Middle frontal gyrus (tissue), 1 donor: ENCODE measurements at regions not wholly inside any gene's neighbourhood (a gene's known extent, or its start where the extent isn't known, plus 50 kb on each side); places are given as distances from the start of the nearest gene placed in this dataset.
"Not testable (repeated sequence)": the region's sequence is repeated elsewhere in the genome, so short reads cannot be mapped to it uniquely, and the experiment has no call there.

ENCODE experiments used
- DNase-seq: peaks from one replicate; pipeline ENCODE4 v3.0.0-alpha.2; 2015; ENCODE audit warnings: low spot score; ENCODE audit errors: extremely low spot score

DNA sequence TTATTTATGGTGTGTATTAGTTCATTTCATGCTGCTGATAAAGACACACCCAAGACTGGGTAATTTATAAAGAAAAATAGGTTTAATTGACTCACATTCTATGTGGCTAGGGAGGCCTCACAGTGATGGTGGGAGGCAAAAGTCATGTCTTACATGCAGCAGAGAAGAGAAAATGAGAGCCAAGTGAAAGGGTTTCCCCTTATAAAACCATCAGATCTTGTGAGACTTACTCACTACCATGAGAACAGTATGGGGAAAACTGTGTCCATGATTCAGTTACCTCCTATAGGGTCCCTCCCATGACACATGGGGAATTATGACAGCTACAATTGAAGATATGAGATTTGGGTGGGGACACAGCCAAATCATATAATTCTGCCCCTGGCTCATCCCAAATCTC is 150.0 kb upstream of the AHI1 start:
- no peak for DNase-seq

DNA sequence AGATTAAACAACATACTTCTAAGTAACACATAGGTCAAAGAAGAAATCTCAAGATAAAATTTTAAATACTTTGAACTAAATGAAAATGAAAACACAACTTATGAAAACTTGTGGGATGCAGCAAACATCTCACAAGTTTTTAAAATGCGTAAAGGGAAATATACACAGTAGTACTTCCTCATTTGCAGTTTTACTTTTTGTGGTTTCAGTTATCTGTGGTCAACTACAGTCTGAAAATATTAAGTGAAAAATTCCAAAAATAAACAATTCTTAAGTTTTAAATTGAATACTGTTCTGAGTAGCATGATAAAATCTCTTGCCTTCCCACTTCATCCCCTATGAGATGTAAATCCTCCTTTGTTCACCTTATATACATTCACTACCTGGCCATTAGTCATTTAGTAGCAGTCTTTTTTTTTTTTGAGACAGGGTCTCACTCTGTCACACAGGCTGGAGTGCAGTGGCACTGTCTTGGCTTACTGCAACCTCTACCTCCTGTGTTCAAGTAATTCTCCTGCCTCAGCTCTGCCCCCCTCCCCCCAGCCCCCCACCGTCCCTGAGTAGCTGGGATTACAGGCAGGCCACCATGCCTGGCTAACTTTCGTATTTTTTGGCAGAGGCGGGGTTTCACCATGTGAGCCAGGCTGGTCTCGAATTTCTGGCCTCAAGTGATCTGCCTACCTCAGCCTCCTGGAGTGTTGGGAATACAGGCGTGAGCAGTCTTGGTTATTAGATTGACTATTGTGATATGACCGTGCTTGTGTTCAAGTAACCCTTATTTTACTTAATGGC is 154.6 kb upstream of the AHI1 start:
- DNase-seq, result no peak

DNA sequence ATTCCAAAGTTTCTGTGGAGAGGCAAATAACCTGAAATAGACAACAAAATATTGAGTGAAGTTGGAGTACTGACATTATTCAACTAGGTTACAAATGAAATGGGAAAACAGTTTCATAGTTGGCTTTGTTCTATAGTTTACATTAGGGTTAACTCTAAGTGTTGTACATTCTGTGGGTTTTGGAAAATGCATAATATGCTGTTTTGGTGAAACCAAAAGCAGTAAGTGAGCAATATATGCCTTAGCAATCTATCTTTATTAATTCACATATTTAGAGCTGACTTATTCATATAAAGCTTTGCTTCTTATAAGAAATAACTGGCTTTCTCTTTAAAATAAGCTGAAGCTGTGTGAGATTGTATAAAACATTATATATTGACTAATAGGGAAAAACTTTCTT is 157.5 kb upstream of the AHI1 start:
- DNase-seq, result no peak

DNA sequence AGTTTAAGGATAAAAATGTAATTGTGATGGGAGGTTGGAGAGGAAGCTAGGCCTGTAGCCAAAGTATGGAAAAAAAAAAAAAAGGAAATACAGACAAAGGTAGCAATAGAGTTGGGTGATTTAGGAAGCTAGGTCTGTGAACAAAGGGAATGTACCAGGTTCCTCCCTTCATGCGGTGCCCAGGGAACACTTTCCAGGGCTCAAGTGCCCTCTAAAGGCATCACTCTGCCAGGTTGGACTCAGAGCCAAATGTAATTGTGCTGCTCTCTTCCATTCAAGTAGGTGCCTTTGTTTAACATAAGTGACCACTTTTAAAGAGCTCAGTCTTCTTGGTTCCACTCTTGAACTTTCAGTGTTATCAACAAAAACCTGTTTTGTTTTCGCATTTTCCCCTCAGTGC is 159.7 kb upstream of the AHI1 start:
- DNase-seq, result no peak

DNA sequence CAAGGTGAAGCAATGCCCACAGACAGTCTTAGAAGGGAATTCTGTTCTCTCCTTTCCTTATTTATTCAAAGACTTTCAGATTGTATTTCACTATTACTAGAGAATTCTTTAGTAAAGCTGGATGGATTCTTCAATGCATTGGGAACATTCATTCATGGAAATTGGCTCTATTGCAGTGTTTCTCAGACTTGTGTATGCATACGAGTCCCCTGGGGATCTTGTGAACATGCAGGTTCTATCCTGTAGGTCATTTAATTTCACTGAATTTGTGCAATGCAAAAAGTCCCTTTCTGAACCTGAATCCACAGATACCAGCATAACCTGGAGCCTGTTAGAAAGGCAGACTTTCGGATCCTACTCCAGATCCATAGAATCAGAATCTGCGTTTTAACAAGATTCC is 160.9 kb upstream of the AHI1 start:
- no peak for DNase-seq

DNA sequence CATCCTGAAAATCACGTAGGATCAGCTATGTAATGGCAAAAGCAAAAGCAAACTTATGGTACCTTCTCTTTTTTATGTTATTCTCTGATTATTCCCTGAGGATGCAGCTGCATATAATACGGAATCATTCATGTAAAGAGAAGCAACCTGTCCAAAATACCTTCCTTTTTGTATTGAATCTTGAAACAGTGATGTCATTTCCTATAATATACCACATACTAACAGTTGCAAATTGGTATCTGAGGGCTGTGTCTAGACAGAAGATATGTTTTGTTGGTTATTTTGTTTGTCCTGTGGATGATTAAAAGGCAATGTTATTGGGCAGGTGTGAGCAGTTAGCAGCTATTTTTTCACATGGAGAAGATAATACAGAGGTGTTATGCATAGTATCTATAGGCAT is 161.4 kb upstream of the AHI1 start:
- DNase-seq, result no peak

DNA sequence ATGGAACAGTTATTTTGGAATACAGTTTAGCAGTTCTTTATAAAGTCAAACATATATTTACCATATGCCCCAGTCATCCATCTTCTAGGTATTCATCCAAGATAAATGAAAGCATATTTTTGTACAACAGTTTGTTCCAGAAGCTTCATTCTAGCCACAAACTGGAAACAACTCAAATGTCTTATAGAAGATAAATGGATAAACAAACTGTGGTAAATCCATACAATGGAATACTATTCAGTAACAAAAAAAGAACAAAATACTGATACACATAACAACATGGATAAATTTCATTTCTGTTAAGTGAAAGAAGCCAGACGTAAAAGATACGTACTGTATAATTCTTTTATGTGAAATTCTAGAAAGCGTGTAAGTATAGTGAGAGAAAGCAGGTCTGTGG is 167.0 kb upstream of the AHI1 start:
- no peak for DNase-seq

DNA sequence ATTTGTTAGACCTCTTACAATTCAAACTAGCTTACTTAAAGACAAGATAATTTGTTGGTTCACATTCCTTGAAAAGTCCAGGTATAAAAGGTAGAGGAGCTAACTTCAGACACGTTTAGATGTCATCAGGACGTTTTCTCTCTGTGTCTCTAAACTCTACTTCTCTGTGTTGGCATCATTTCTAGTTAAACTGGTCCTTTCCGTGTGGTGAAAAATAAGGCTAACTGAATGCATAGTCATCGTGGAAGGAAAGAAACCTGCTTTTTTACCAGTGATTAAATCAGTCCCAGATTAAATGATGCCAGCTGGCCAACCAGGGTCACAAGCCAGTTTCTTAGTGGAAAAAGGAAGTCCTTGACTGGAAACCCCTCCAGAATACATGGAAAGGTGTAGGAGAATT is 168.4 kb upstream of the AHI1 start:
- DNase-seq, result no peak

DNA sequence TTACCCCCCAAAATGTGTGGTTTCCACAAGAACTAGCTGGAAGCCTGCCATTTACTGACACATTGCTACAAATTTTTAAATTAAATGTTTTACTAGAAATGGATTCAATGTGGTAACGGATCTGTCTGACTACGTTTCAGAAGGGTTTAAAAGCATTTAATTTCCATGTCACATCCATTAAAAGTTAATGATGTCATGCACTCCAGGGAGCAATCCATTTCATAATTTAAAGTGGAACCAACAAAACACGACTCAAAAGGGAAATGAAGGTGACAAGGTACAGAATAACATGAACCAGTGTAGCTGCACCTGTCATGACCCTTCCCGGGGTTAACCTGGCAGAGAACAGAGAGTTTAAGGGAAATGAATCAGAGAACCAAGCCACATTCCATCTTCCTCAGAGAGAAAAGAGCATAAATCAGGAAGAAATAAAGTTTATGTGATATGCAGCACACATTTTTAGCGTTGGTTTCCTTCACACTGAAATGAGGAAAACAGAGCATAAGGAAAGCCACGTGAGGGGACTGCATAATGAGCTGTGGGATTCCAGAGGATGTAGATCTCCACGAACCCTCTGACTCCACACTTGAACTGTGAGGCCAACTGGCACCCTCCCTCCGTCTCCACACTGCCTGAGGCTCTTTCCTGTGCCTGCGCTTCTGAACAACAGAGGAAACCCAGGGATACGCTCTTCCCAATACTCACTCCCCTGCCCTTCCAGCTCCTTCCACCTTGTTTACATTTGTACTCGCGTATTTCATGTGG is 170.3 kb upstream of the AHI1 start:
- DNase-seq, result no peak

DNA sequence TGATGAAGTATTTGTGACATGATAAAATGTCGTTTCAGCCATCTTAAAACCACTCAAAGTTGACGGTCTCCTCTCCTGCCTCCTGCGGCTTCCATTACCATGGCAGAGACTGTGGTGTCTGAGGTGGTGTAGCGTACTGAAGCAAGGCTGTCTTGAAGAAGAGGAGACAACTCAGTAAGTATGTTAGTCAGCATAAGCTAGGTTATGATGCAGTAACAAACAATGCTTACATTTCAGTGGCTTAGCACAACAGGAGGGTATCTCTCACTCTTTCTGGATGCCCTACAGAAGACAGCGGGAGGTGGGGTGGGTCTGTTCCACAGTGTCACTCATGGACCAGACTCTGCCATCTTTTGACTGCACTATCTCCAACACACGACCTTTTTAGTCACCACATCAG is 174.7 kb upstream of the AHI1 start:
- no peak for DNase-seq

DNA sequence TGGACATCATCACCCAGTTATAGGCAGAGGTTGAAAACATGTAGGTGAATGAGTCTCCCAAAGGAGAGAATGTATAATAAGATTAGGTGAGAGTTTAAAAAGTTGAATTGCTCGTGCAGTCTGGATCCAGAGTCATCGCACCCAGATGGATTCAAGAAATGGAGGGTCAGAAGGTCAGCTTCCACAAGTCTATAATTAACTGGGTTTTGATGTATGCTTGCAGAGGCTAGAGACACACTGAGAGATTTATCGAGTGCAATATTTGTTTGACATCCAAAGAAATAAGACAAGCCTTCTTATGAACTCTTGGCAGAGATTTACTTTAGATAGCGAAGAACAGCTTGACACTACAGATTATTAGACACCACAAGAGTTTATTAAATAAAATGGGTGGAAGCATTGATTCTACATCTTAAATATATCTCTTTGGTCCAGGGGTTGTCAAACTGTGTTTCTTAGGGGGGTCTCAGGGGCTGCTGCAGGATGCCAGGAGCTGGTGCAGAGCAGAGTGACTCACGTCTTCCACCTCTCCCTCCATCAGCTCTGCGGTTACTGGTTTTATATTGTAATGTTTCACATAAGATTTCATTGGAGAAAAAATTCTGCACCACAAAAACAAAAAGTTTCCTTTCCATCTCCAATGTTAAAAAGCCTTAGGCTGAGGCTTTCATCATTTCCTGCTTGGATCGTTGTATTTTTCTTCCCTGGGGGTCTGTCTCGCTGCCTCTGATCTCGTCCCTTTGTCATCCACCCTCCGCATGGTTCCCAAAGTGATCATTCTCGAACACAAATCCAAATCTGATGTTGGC is 176.2 kb upstream of the AHI1 start:
- no peak for DNase-seq

DNA sequence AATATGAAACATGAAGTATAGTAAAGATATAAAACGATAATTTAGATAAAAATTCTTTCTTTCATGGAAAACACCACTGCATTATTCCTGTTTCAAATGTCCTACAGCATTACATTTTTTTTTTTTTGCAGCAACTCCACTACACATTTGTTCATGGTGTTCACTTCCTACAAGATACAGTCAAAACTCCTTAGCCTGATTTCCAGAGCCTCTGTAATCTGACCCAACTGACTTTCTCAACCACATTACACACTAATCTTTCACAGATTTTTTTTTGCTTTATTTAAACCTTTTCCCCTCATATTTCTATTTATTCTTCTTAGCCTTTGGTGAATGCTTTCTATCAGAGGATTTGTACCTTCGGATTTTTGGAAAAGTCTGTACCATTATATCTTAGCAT is 176.5 kb upstream of the PDE7B start:
- no peak for DNase-seq

DNA sequence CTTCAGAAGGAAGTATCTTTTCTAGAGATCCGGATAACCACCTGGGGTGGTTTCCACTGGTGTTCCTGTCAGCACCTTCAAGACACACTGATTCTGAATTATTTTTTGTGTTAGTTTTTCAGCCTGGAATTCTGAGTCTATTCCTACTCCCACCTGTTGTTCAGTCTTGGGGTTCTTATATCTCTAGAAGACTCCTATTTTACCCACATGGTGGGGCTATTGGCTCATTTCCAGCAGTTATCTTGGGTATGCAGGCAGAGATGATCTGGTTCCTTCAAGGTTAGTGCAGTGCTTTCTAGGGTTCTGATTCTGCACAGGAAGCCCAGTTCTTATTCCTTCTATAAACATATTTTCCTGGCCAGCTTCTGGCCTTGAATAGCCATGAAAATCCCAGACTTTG is 175.6 kb upstream of the PDE7B start:
- DNase-seq, result no peak

DNA sequence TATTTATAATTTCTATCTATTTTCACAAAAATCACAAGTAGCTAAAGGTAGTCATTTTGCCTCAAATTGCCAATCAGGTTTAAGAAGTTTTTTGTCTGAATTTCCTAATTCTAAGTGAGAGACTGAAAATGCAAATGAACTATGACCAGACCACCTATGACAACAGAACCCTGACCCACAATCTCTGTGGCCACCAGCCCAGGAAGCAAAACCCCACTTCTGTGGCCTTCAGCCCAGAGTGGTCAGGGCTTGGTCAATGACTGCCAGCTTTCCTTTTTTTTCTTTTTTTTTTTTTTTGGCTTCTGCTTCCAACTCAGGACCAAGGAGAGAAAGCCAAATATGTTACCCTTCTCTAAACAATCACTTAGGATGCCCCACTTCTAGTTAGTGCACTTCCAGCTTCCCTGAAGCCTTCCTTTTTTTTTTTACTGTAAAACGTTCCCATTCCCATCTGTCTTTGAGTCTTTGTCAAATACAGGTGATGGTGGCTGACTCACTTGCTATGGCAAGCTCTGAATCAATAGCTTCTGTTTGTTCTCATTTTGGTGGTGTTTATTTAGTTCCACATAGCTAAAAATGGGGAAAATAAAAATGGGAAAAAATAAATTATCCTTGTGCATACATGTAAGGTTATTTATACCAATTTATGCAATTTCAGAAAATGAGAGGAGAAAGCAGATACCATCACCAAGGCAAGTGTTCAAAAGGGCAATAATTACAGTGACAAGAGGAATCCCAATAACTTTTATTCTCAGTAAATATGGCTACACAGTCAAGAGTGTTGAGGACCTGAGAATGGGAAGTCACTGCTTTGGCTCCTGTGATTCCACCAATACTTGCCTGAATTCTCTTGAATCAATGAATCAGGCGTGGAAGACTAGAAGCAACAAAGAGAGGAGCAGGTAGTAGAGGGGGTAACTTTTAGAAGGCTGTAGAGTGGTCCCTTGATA is 170.3 kb upstream of the PDE7B start:
- no peak for DNase-seq

DNA sequence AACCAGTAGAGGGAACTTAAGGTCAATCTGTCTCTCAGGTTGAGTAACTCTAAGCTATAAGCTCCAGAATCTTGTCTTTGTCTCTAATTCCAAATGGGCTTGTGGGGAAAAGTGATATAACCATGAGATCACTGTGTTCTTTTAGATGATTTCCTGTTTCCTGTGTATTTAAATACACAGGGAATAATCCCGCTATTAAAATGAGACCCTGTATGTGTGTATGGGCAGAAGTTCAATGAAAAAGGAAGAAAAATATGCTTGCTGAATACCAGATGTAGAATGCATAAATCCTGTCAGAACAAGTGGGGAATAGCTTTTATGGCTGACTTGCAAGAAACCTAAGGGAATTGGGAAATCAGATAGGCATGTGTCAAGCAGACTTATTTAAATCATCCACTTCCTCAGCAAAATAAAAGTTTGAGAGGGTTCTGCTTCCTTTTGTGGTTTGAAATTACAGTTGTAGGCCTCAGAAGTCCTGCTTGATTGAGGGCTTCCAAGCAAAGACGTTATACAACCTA is 164.7 kb upstream of the PDE7B start:
- DNase-seq, result no peak

DNA sequence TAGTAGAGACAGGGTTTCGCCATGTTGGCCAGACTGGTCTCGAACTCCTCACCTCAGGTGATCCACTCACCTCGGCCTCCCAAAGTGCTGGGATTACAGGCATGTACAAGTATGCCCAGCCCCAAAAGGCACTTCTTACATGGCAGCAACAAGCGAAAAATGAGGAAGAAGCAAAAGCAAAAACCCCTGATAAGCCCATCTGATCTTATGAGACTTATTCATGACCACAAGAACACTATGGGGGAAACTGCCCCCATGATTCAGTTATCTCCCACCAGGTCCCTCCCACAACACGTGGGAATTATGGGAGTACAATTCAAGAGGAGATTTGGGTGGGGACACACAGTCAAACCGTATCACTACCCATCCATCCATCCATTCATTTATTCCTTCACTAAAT is 163.0 kb upstream of the PDE7B start:
- DNase-seq, result not testable (repeated sequence)

DNA sequence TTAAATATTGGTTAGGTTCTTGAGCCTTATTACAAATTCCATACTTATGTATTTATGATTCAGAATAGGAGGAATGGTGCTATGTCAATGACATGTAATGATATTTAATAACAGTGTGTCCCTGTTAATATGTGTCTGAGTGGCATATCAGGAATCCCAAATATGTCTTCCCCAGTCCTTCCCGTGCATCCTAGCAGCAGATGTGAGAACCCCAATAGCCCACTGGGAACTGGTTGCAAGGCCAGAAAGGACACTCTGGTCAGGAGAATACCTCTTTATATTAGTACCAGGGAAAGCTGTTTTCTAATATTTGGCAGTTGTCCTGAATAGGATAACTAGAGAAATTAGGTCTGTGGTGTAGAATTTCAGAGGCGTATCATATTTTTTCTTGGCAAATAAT is 159.1 kb upstream of the PDE7B start:
- no peak for DNase-seq

DNA sequence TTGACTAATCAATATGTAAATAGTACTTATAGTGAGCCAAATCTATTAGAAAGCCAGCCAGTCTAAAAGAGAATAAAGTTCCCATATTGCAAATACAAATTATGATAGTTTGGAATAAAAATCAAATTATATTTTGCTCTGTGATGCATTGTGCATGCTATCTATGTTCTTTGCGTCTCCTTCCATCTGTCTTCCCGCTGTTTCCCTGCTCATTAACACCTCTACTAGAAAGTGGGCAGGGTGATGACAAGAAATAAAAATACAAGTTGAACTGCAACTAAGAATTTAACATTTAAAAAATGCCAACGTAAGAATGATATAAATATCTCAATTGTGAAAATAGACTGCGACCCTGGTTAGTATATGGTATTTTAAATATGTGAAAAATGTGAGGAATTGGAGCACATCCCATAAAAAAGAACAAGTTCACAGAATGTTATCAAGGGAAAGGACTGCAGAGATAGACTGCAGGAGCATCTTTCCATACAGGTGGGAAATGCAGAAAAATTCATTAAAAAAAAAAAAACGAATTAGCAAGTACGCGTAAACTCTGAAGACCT is 157.6 kb upstream of the PDE7B start:
- DNase-seq, result no peak

DNA sequence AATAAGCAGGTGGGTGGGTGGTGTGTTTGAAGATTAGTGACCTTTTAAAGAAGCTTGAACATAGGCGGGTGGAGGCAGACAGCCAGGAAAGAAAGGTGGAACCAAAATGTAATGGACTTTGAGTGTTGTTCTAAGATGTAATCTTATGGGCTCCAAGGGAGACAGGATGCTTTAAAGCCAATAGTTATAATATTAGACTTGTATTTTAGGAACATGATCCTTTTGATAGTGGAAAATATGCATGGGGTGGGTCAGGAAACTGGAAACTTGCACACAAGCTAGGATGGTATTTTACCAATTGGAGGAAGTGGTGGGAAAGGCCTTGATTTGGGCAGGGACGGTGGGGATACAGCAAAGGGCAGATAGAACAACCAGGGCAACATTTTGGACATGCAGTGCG is 151.8 kb upstream of the PDE7B start:
- DNase-seq, result no peak

DNA sequence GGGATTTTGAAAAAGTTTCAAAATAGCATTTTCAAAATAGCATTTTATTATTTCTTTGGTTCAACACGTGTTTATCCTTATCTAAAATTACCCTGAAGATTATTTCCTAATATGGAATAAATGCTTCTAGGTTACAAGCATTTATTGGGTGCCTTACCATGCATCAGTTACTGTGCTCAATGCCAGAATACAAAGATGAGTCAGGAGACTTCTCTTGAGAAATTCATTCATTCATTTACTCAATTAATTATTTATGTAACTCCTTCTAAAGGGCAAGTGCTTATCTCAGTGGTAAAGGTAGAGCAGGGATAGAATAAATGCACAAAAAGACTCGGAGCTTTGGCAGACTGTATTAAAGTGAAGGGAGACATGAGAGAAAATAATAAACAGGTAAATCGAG is 150.1 kb upstream of the PDE7B start:
- no peak for DNase-seq

DNA sequence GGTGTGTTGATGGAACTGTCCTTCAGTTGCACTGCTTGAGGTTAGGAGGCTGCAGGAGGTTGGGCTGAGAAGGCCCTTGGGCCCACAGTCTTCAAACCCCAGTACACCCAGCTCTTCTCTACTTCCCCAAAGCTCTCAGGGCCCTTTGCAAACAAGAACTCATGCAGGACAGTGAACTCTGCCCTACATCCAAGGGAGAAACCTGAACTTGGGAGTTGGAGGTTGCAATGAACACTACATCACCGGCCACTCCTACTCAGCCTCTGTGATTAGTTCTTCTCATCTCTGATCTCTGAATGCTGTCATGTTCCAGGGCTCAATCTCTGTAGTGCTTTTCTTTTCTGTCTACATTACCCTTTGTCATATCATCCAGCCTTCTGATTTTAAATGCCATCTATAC is 148.5 kb upstream of the PDE7B start:
- no peak for DNase-seq
